NCI-H2171 (cell line): ENCODE measurements at regions not wholly inside any gene's neighbourhood (a gene's known extent, or its start where the extent isn't known, plus 50 kb on each side); places are given as distances from the start of the nearest gene placed in this dataset.
"Not testable (repeated sequence)": the region's sequence is repeated elsewhere in the genome, so short reads cannot be mapped to it uniquely, and the experiment has no call there.

Source experiments
- DNase-seq: peaks from one replicate; lab custom pipeline; 2025; lab: John Stamatoyannopoulos, UW

- DNase-seq = no peak
Observed at GRCh38 chr22:34599567-34599966, 466.4 kb upstream of the ISX start.

- DNase-seq = no peak
Observed at GRCh38 chr22:34604312-34604711, 461.6 kb upstream of the ISX start.

- no peak for DNase-seq
Observed at GRCh38 chr22:34608106-34608505, 457.9 kb upstream of the ISX start.

DNA sequence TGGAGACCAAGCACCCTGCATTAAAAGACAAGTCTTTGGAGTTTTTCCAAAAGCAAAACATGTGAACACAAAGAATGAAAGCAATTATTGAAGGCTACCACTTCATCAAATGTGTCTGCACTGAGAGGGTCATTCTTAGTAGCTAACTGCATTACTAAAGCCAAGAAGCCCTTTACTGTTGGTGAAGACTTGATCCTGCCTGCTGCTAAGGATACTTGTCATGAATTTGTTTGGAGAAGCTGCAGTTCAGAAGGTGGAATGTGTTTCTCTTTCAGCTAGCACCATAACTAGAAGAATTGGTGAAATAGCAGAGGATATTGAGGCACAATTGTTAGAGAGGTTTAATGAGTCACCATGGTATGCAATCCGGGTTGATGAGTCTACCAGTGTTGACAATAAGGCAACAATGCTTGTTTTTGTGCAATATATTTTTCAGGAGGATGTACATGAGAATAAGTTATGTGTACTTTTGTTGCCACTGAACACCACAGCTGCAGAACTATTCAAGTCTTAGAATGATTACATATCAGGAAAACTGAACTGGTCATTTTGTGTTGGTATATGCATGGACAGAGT is 457.3 kb upstream of the ISX start:
- DNase-seq = no peak

DNA sequence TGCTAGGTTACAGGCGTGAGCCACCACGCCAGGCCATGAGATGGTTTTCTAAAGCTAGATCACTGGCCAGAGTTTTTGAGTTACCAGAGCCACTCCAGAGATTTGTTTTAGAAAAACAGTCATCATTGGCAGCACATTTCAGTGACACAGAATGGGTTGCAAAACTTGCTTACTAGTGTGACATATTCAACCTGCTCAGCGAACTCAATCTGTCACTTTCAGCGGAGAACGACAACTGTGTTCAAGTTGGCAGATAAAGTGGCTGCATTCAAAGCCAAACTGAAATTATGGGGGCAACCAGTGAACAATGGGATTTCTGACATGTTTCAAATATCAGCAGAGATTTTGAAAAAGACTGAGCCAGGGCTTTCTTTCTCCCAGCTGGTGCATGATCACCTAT is 456.3 kb upstream of the ISX start:
- DNase-seq = no peak

DNA sequence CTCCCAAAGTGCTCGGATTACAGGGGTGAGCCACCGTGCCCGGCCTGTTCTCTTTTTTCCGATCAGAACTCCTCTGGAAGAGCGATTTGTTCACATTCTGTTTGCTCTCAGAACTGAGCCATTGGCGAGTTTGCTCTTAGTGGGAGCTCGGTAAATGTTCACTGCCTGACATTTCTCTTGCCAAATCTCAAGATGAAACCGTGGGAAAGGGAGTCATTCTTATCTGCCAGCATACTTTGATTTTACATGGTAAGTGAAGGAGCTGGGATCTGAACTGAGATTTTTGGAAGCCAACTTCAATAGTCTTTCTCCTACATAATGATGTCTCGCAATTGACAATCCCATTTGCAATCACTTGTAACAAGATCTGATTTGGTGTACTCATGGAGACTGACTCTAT is 445.8 kb upstream of the ISX start:
- DNase-seq = no peak

DNA sequence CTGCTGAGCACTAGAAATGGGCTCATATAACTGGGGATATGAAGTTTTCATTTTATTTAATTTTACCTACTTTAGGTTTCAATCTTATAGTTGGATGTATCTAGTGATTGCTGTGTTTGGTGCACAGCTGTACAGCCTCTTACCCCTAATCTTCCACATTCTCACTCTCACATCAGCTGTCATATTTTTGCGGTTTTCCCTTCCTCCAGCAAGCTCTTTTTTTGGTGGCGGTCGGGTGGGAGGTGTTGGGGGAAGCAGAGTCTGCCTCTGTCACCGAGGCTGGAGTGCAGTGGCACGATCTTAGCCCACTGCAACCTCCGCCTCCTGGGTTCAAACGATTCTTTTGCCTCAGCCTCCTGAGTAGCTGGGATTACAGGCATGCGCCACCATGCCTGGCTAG is 445.1 kb upstream of the ISX start:
- DNase-seq = no peak

DNA sequence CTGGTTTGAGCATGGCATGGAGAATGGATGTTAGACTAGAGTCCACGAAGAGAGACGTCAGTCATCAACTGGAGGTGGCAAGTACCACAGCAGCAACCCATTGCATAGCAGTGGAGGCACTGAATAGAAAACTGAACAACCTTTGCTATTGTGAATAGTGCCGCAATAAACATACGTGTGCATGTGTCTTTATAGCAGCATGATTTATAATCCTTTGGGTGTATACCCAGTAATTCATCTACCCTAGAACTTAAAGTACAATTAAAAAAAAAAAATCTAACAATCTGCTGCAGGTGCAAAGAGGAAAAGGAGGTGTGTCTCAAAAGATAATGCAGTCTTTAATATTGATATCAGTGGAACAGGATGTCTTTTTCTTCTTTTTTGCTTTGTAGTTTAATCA is 443.4 kb upstream of the ISX start:
- no peak for DNase-seq

DNA sequence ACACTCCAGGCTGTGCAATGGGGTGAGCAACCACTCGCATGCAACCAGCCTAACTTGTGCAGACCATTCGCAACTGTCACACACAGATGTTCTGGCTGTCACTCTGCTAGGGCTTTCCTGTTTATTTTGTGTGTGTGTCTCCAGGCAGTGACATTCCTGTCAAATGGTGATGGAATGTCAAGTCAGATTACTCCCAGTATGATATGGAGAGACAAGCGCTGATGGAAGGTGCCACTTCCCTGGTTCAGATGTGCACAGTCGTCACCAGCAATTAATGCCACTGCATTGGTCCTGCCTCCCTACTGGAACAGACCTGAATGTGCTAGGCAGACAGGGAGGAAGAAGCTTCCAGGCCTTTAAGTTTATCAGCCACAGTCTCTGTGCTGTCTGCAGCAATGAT is 442.4 kb upstream of the ISX start:
- DNase-seq = no peak

DNA sequence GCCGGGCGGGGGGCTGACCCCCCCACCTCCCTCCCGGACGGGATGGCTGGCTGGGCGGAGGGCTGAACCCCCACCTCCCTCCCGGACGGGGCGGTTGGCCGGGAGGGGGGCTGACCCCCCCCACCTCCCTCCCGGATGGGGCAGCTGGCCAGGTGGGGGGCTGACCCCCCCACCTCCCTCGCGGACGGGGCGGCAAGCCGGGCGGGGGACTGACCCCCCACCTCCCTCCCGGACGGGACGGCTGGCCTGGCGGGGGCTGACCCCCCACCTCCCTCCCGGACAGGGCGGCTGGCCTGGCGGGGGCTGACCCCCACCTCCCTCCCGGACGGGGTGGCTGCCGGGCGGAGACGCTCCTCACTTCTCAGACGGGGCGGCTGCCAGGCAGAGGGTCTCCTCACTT is 440.1 kb upstream of the ISX start:
- not testable (repeated sequence) for DNase-seq

- DNase-seq = no peak
Observed at GRCh38 chr22:34638128-34638527, 427.8 kb upstream of the ISX start.

DNA sequence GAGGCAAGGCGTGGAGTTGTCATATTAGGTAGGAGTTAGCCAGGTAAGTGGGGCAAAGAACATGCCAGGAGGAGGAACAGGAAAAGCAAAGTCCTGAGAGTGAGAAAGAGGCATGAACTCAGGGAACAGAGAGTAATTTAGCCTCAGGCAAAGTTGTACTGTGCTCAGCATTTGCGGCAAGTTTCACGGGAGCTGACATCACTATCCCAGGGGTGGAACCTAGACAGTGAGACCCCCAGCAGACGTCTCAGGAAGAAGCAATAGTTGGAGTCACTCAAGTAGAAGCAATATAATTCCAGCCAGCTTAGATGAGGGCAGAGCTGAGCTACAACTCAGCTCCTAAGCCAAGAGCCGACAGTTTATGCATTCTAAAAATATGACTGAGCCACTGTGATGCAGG is 426.0 kb upstream of the ISX start:
- DNase-seq = no peak

- DNase-seq = no peak
Observed at GRCh38 chr22:34645375-34645774, 420.6 kb upstream of the ISX start.

DNA sequence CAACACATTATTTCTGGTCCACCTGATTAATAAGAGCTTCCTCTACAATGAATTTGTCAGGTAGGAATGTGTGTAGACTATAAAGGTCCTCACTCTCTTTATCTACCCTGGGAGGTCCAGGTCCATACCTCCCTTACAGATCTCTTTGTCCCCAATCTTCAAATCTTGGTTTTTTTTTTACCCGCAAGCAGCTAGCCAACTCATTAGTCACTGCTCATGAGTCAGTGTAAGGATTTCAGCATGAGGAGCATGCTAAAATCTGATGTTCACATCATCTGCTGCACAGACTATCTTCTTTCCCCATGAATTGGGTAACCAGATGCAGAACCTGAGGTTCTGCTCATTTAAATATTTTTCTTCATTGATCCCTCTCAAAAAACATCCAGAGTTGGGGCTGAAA is 397.0 kb upstream of the ISX start:
- DNase-seq = no peak

DNA sequence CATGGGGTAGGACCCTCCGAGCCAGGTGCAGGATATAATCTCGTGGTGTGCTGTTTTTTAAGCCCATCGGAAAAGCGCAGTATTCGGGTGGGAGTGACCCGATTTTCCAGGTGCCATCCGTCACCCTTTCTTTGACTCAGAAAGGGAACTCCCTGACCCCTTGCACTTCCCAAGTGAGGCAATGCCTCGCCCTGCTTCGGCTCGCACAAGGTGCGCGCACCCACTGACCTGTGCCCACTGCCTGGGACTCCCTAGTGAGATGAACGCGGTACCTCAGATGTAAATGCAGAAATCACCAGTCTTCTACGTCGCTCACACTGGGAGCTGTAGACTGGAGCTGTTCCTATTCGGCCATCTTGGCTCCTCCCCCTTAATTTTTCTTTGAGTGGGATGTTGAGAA is 382.9 kb upstream of the ISX start:
- DNase-seq = not testable (repeated sequence)

GRCh38 chr22:34684278-34684677 is 381.7 kb upstream of the ISX start:
- not testable (repeated sequence) for DNase-seq

DNA sequence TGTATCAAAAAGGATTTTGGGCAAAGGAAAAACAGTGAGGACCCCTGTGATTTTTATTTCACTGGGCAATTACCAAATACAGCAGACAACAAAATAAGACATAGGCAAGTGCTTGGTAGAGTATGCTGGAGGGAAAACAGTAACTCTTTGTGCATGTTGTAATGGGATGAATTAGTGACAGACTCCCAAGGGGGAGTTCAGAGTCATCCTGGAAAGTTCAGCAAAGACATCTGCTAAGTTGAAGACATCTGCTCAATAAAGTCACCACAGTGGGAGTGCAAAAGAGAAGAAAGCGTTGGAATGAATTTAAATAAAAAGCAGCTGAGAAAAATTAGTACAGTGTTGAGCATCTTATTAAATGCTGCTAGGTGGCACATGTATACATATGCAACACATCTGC is 378.8 kb upstream of the ISX start:
- no peak for DNase-seq

DNA sequence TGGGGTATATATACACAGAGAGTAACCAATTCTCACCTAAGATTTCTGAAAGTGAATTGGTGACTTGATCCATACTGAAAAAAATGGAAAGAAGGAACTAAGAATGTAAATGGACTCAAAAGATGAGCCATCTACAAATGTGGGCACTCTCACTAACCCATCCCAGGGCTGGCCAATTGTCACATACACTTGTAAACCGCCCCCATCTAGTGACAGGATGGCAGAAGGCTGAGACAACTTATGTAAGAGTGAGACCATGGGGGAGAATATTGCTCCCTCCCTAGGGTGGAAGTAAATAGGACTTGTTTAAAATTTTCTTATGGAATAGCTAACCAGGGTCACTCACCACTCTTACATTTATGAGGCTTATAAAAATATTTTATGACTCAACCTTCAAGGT is 377.1 kb upstream of the ISX start:
- DNase-seq = no peak

- DNase-seq = no peak
Observed at GRCh38 chr22:34696557-34696956, 369.4 kb upstream of the ISX start.

GRCh38 chr22:34702279-34702678 is 363.7 kb upstream of the ISX start:
- DNase-seq = no peak

GRCh38 chr22:34709641-34710040 is 356.3 kb upstream of the ISX start:
- no peak for DNase-seq

DNA sequence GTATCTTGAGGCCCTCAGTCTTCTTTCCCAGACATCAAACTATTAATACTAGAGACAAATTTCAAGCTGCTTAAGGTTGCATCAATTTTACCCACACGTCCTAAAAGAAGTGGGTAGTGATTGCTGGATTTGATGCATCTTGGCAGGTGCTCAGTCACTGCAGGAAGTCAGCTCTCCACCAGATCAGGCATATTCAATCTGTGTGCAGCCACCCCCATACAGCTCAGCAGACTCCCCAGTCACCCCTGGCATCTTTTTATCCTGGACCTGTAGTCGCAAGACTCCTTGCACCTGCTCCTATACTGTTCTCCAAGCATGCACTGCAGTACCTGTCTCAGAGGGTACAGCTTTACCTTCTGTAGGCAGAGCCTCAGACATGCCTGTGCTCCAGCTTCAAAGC is 343.1 kb upstream of the ISX start:
- no peak for DNase-seq

- DNase-seq = no peak
Observed at GRCh38 chr22:34736081-34736480, 329.9 kb upstream of the ISX start.

GRCh38 chr22:34738661-34739400 is 327.1 kb upstream of the ISX start:
- no peak for DNase-seq
